Endothelial cell of umbilical vein (primary cell): ENCODE measurements at regions not wholly inside any gene's neighbourhood (a gene's known extent, or its start where the extent isn't known, plus 50 kb on each side); places are given as distances from the start of the nearest gene placed in this dataset.

Experiments used
- BruUV-seq: library from RNA; stranded (reverse); fragments of 400-500 nt; replicated peaks from 2 replicates; lab custom pipeline; 2021; lab: Mats Ljungman, UMichigan
- CTCF ChIA-PET: fragments of 300-600, 350-600 bp; sonication (Branson Sonifier 250); formaldehyde crosslinking; loops from one replicate; lab custom pipeline; 2021; ENCODE audit warnings: antibody characterized with exemption, inconsistent platforms; lab: Charles Lee
- POLR2A ChIA-PET: fragments of 300-600, 350-600 bp; sonication (Branson Sonifier 250); formaldehyde crosslinking; loops from one replicate; lab custom pipeline; 2021; ENCODE audit warnings: antibody characterized with exemption, inconsistent platforms; lab: Charles Lee
- DNase-seq: peaks from one replicate; pipeline ENCODE4 v3.0.0-alpha.2; 2011; ENCODE audit warnings: low read depth, low spot score
- FAIRE-seq: peaks from 2 replicates; lab custom pipeline; 2011; peaks lifted over from hg19 to GRCh38; lab: Jason Lieb, UNC
- H2AFZ ChIP-seq: 2 replicates; pipeline ENCODE4 v1.6.0; 2012; ENCODE audit warnings: low read depth, low read length, control low read depth, inconsistent platforms
- H3K27ac ChIP-seq: 2 replicates; pipeline ENCODE4 v1.5.1; 2011; ENCODE audit warnings: low read depth, mild to moderate bottlenecking, control low read depth, low read length, moderate library complexity; ENCODE audit not compliant: insufficient read depth
- H3K27me3 ChIP-seq, 2 experiments: 2 replicates each; pipeline versions ENCODE4 v1.6.0 to v1.6.1; 2011; ENCODE audit warnings: low read length in 2 of 2, mixed read lengths in 1 of 2; ENCODE audit not compliant: control insufficient read depth in 2 of 2, insufficient read depth in 2 of 2
- H3K36me3 ChIP-seq, 2 experiments: 2 replicates in 1 of 2; 3 replicates in 1 of 2; pipeline ENCODE4 v1.5.1; 2011; ENCODE audit warnings: low read length in 2 of 2, mild to moderate bottlenecking in 1 of 2, moderate library complexity in 1 of 2; ENCODE audit not compliant: control insufficient read depth in 2 of 2, insufficient read depth in 2 of 2; ENCODE audit errors: extremely low read depth in 1 of 2
- H3K4me1 ChIP-seq: 3 replicates; pipeline ENCODE4 v1.5.1; 2011; ENCODE audit warnings: mild to moderate bottlenecking, low read length; ENCODE audit not compliant: control insufficient read depth, insufficient read depth; ENCODE audit errors: extremely low read depth
- H3K4me2 ChIP-seq: 2 replicates; pipeline ENCODE4 v1.6.1; 2011; ENCODE audit warnings: low read length, control low read depth, mixed read lengths; ENCODE audit not compliant: insufficient read depth
- H3K4me3 ChIP-seq, 3 experiments: fragments of 200-600 bp in 1 of 3; sonication (generic), shearing (Covaris generic) in 1 of 3; replicated peaks in 1 of 3; 2 replicates each; pipeline ENCODE4 v1.5.1; 2011 to 2016; ENCODE audit warnings: control low read depth in 3 of 3, low read length in 3 of 3, mild to moderate bottlenecking in 2 of 3, inconsistent platforms in 1 of 3, low read depth in 1 of 3, moderate library complexity in 1 of 3; ENCODE audit not compliant: insufficient read depth in 1 of 3
- H3K79me2 ChIP-seq: 2 replicates; pipeline ENCODE4 v1.6.0; 2012; ENCODE audit warnings: low read length, inconsistent platforms; ENCODE audit not compliant: control insufficient read depth, insufficient read depth
- H3K9ac ChIP-seq: replicated peaks from 2 replicates; pipeline ENCODE3; 2011; ENCODE audit warnings: low read length, control low read depth; ENCODE audit not compliant: insufficient read depth; ENCODE audit errors: extremely low read depth
- H3K9me1 ChIP-seq: replicated peaks from 3 replicates; pipeline ENCODE4 v1.6.0; 2011; ENCODE audit warnings: mild to moderate bottlenecking, low read length; ENCODE audit not compliant: control insufficient read depth, insufficient read depth; ENCODE audit errors: extremely low read depth
- H3K9me3 ChIP-seq: replicated peaks from 2 replicates; pipeline ENCODE4 v1.5.1; 2012; ENCODE audit warnings: low read length, inconsistent platforms; ENCODE audit not compliant: control insufficient read depth, insufficient read depth
- H4K20me1 ChIP-seq: replicated peaks from 2 replicates; pipeline ENCODE3; 2011; ENCODE audit warnings: mild to moderate bottlenecking, low read length; ENCODE audit not compliant: control insufficient read depth, insufficient read depth; ENCODE audit errors: extremely low read depth
- EZH2 ChIP-seq: IDR thresholded peaks from 2 replicates; pipeline ENCODE4 v1.6.1; 2012; ENCODE audit warnings: borderline replicate concordance, low read depth, mild to moderate bottlenecking, moderate library complexity, low read length, inconsistent platforms; ENCODE audit not compliant: severe bottlenecking
- FOS ChIP-seq: IDR thresholded peaks from 2 replicates; pipeline ENCODE4 v1.6.1; 2011; ENCODE audit warnings: mild to moderate bottlenecking, low read length, moderate library complexity, borderline replicate concordance; ENCODE audit not compliant: insufficient read depth
- GATA2 ChIP-seq: IDR thresholded peaks from 2 replicates; pipeline ENCODE4 v1.7.0; 2011; ENCODE audit warnings: low read depth, mild to moderate bottlenecking, moderate library complexity, mixed read lengths, low read length; ENCODE audit not compliant: insufficient read length, insufficient read depth
- JUN ChIP-seq: IDR thresholded peaks from 2 replicates; pipeline ENCODE4 v1.6.1; 2011; ENCODE audit warnings: borderline replicate concordance, low read depth; ENCODE audit not compliant: insufficient read length, insufficient read depth
- MYC ChIP-seq: IDR thresholded peaks from one replicate; pipeline ENCODE4 v1.6.1; 2011; ENCODE audit warnings: mild to moderate bottlenecking, low read depth, low read length
- POLR2A ChIP-seq: IDR thresholded peaks from 2 replicates; pipeline ENCODE4 v1.6.1; 2012; ENCODE audit warnings: low read depth, mild to moderate bottlenecking, control low read depth, low read length
- POLR2AphosphoS5 ChIP-seq: IDR thresholded peaks from 2 replicates; pipeline ENCODE4 v1.6.1; 2012; ENCODE audit warnings: low read depth, mild to moderate bottlenecking, control low read depth, low read length, moderate library complexity; ENCODE audit not compliant: insufficient read depth
- dilution Hi-C: fragments of 300-500 bp; cut with MboI; formaldehyde crosslinking; loops from one replicate; pipeline ENCODE4 v1.15.0; 2019; ENCODE audit warnings: low sequenced_read_pairs; ENCODE audit not compliant: extremely low pct_ligation_motif_present
- intact Hi-C: fragments of 100-400 bp; cut with micrococcal nuclease; formaldehyde crosslinking; loops from one replicate; pipeline ENCODE4 v1.10.0; 2022
- TF ChIP-seq, protein P1 (sequence below): IDR thresholded peaks from 2 replicates; pipeline ENCODE4 v1.6.1; 2011; ENCODE audit not compliant: insufficient read depth, insufficient read length
- TF ChIP-seq, protein P2 (sequence below), 2 donors: IDR thresholded peaks; 1 replicate in 1 of 2; 2 replicates in 1 of 2; pipeline ENCODE4 v1.5.1; 2011; ENCODE audit warnings: low read length in 2 of 2, mild to moderate bottlenecking in 2 of 2, moderate library complexity in 2 of 2, control low read depth in 1 of 2, inconsistent platforms in 1 of 2, low read depth in 1 of 2; ENCODE audit not compliant: insufficient read depth in 1 of 2; ENCODE audit errors: extremely low read depth in 1 of 2

DNA sequence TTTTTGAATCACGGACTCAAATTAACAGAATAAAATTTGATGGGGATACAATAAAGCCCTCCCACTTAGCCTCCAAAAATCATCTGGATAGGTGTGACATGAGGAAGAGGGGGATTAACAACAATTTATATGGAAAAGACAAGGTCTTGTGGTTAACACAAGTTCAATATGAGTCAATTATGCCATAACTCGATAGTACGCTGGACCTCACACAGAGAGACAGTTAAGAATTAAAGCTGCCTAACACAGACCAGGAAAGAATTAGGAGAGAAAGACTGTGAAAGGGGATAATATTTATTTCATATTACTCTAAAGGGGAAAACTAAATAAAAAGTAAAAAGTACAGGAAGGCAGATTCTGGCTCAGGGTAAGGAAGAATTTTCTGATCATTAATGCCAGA lies 243.7 kb upstream of the LYPLAL1 start:
- Histone ChIP-seq H3K36me3 (no peaks in the 10 kb centered on the region), H3K9me3 (no peaks in the 10 kb centered on the region), H3K27me3 (no peaks in the 10 kb centered on the region), H3K27ac (no peak overlapping the region), H3K4me2 (no peak overlapping the region), H3K4me1 (peaks cover 10% of the 10 kb centered on the region), H4K20me1 (no peaks in the 10 kb centered on the region), H3K79me2 (no peaks in the 10 kb centered on the region), H3K9me1 (no peaks in the 10 kb centered on the region), H3K4me3 (no peak overlapping the region), H2AFZ (no peak overlapping the region), H3K9ac (no peak overlapping the region)
- POLR2A ChIA-PET: no interaction called here
- CTCF ChIA-PET: no interaction called here
- DNase-seq: no peak
- TF ChIP-seq, protein P1, sequence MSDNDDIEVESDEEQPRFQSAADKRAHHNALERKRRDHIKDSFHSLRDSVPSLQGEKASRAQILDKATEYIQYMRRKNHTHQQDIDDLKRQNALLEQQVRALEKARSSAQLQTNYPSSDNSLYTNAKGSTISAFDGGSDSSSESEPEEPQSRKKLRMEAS: no peak
- no peak for TF ChIP-seq MYC
- no peak for TF ChIP-seq POLR2AphosphoS5
- TF ChIP-seq EZH2: no peak
- no peak for TF ChIP-seq FOS
- TF ChIP-seq POLR2A: no peak
- TF ChIP-seq JUN: no peak
- no peak for TF ChIP-seq GATA2
- TF ChIP-seq, protein P2, sequence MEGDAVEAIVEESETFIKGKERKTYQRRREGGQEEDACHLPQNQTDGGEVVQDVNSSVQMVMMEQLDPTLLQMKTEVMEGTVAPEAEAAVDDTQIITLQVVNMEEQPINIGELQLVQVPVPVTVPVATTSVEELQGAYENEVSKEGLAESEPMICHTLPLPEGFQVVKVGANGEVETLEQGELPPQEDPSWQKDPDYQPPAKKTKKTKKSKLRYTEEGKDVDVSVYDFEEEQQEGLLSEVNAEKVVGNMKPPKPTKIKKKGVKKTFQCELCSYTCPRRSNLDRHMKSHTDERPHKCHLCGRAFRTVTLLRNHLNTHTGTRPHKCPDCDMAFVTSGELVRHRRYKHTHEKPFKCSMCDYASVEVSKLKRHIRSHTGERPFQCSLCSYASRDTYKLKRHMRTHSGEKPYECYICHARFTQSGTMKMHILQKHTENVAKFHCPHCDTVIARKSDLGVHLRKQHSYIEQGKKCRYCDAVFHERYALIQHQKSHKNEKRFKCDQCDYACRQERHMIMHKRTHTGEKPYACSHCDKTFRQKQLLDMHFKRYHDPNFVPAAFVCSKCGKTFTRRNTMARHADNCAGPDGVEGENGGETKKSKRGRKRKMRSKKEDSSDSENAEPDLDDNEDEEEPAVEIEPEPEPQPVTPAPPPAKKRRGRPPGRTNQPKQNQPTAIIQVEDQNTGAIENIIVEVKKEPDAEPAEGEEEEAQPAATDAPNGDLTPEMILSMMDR (IDR thresholded peaks at IDR 0.05; ENCODE audit: extremely low read depth in 1 of 2, insufficient read depth in 1 of 2, low read depth in 1 of 2, low read length in 2 of 2): no peak
- no TSS peak for BruUV-seq
- dilution Hi-C loops (no loop called here), intact Hi-C loops (loop anchor here (5.0 kb wide), 1 partner anchor 163 kb away; no protein-coding TSS in a partner anchor)
- no peak for FAIRE-seq
